ENCODE measurements at regions not wholly inside any gene's neighbourhood (a gene's known extent, or its start where the extent isn't known, plus 50 kb on each side); places are given as distances from the start of the nearest gene placed in this dataset.

DNA sequence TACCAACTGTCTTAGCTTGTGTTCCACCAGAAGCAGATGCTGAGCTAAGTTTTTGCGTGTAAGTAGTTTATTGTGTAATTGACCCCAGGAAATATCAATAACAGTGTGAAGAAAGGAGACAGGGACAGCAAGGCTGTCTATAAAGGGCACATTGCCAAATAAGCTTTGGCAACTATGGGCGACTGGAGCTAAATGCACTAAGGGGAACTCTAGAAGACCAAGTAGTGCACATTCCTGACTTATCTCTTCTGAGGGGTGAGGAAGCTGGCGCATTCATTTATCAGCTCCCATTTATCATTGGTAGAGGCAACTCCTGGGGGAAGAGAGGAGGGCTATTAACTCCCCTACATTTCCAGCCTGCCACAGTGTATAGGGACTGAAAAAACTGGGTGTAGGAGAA lies 135.0 kb downstream of the DLEU7 start:
- CTCF ChIA-PET, result no interaction called here
- no peaks in the 10 kb centered on the region for H3K9me3 ChIP-seq (ENCODE audit: control insufficient read depth in 2 of 3, low read length in 3 of 3)
- ATAC-seq, result no peak

DNA sequence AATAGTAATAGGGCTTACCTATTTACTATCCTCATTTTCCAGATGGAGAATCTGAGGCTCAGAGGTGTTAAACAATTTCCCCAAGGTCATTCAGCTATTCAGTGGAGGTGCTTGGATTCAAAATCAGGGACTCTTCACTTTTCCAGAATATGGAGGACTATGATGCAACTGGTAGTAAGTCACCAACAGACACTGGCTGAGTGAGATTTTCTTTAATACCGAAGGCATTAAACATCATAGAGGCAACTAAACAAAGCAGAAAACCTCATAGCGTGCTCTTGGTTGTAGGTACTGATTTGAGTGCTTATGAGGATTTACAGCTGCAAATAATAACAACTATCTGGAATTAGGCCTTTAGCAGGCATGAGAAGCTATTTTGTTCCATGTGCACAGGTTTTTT lies 134.4 kb downstream of the DLEU7 start:
- Mint-ChIP-seq H3K36me3 (no peaks in the 10 kb centered on the region), H3K27me3 (peaks cover 0 to 21% (median 8%) of the 10 kb centered on the region in 5 donors), H3K4me3 (no peak overlapping the region), H3K9me3 (no peaks in the 10 kb centered on the region), H3K27ac (no peak overlapping the region), H3K4me1 (peaks cover 5 to 16% (median 10%) of the 10 kb centered on the region in 7 donors)
- DNase-seq (no peak), ATAC-seq (no peak)
- Histone ChIP-seq H3K4me3 (ENCODE audit: low read length) (no peak overlapping the region), H3K4me1 (ENCODE audit: control insufficient read depth in 2 of 2, insufficient read depth in 2 of 2, low read length in 2 of 2) (peaks cover 6 to 7% of the 10 kb centered on the region in 2 donors), H3K27me3 (ENCODE audit: control insufficient read depth in 2 of 2, insufficient read depth in 2 of 2, low read length in 2 of 2) (no peaks in the 10 kb centered on the region), H3K9me3 (ENCODE audit: control insufficient read depth in 2 of 3, low read length in 3 of 3) (no peaks in the 10 kb centered on the region), H3K27ac (ENCODE audit: low read depth, low read length) (no peak overlapping the region), H3K36me3 (ENCODE audit: control insufficient read depth in 2 of 3, insufficient read depth in 3 of 3, low read length in 3 of 3) (no peaks in the 10 kb centered on the region)
- POLR2A ChIA-PET, result no interaction called here
- CTCF ChIA-PET, result no interaction called here
- intact Hi-C loops (cut with micrococcal nuclease), result loop anchor here in 1 of 2 donors (10.0 kb wide), 1 partner anchor 206 kb away; no protein-coding TSS in a partner anchor

More for the DNA sequence above, 135.0 kb downstream of the DLEU7 start:
- H3K36me3 ChIP-seq (ENCODE audit: control insufficient read depth in 2 of 3, insufficient read depth in 3 of 3, low read length in 3 of 3), result no peaks in the 10 kb centered on the region
- H3K27me3 ChIP-seq (ENCODE audit: control insufficient read depth in 2 of 2, insufficient read depth in 2 of 2, low read length in 2 of 2), result no peaks in the 10 kb centered on the region
- peaks cover 0 to 10% (median 5%) of the 10 kb centered on the region in 7 donors for H3K4me1 Mint-ChIP-seq
- no peak overlapping the region for H3K27ac ChIP-seq (ENCODE audit: low read depth, low read length)
- no peaks in the 10 kb centered on the region for H3K36me3 Mint-ChIP-seq
- H3K27me3 Mint-ChIP-seq, result peaks cover 0 to 17% (median 8%) of the 10 kb centered on the region in 5 donors
- H3K9me3 Mint-ChIP-seq, result no peaks in the 10 kb centered on the region
- no peak overlapping the region for H3K4me3 Mint-ChIP-seq
- peaks cover under 1 to 2% of the 10 kb centered on the region in 2 donors for H3K4me1 ChIP-seq (ENCODE audit: control insufficient read depth in 2 of 2, insufficient read depth in 2 of 2, low read length in 2 of 2)
- H3K4me3 ChIP-seq (ENCODE audit: low read length), result no peak overlapping the region
- DNase-seq, result no peak
- POLR2A ChIA-PET, result no interaction called here
- intact Hi-C loops (cut with micrococcal nuclease), result loop anchor here in 1 of 2 donors (10.0 kb wide), 1 partner anchor 206 kb away; no protein-coding TSS in a partner anchor
- no peak overlapping the region for H3K27ac Mint-ChIP-seq

DNA sequence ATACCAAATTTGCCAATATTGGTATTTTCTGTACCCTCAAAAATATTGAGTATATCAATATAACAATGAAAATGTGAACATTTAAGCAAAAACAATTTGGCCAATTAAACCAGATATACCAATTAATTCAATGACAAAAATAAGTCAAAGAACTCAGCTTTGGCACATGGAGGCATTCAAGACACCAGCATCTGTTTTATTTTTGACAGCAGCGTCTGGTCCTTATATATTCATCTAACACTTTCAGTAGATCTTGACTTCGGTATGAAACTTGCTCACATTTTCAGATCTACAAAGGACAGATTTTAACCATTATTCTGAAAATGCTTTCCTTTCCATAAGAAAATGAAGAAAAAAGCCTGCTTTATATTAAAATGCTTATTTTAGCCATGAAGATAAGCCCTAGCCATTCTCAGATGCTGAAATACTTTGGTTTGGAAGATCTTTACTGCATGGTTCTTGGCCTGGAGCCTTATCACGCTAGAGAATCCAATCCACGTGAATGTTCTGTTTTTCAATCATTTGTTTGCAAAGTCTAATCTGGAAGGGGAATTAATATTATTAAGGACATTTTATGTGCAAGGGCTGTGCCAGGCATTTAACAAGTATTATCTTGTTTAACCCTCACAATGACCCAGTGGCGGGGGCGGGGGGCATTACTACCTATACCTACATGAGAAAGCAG lies 132.2 kb downstream of the DLEU7 start:
- no peak overlapping the region for H3K4me3 ChIP-seq (ENCODE audit: low read length)
- H3K27ac Mint-ChIP-seq, result peak overlapping the region in 1 of 9 donors; percentile 16
- H3K27me3 ChIP-seq (ENCODE audit: control insufficient read depth in 2 of 2, insufficient read depth in 2 of 2, low read length in 2 of 2), result no peaks in the 10 kb centered on the region
- H3K27me3 Mint-ChIP-seq, result peaks cover 0 to 26% (median 5%) of the 10 kb centered on the region in 5 donors
- no peaks in the 10 kb centered on the region for H3K36me3 ChIP-seq (ENCODE audit: control insufficient read depth in 2 of 3, insufficient read depth in 3 of 3, low read length in 3 of 3)
- H3K4me1 Mint-ChIP-seq, result peaks cover 11 to 26% (median 15%) of the 10 kb centered on the region in 7 donors
- H3K4me3 Mint-ChIP-seq, result no peak overlapping the region
- H3K36me3 Mint-ChIP-seq, result no peaks in the 10 kb centered on the region
- POLR2A ChIA-PET, result no interaction called here
- CTCF ChIA-PET, result no interaction called here
- intact Hi-C loops (cut with micrococcal nuclease), result loop anchor here in 1 of 2 donors (10.0 kb wide), 1 partner anchor 204 kb away; no protein-coding TSS in a partner anchor
- no peak for ATAC-seq
- H3K27ac ChIP-seq (ENCODE audit: low read depth, low read length), result no peak overlapping the region
- peaks cover 0 to under 1% (median 0%) of the 10 kb centered on the region in 11 donors for H3K9me3 Mint-ChIP-seq
- no peaks in the 10 kb centered on the region for H3K9me3 ChIP-seq (ENCODE audit: control insufficient read depth in 2 of 3, low read length in 3 of 3)
- no peak for DNase-seq
- peaks cover 8% of the 10 kb centered on the region in 2 donors for H3K4me1 ChIP-seq (ENCODE audit: control insufficient read depth in 2 of 2, insufficient read depth in 2 of 2, low read length in 2 of 2)

- ATAC-seq (no peak), DNase-seq (no peak)
- peaks cover 0 to 29% (median 5%) of the 10 kb centered on the region in 5 donors for H3K27me3 Mint-ChIP-seq
- H3K27ac Mint-ChIP-seq, result peak overlapping the region in 1 of 9 donors; percentile 16
- H3K27ac ChIP-seq (ENCODE audit: low read depth, low read length), result no peak overlapping the region
- no peaks in the 10 kb centered on the region for H3K27me3 ChIP-seq (ENCODE audit: control insufficient read depth in 2 of 2, insufficient read depth in 2 of 2, low read length in 2 of 2)
- CTCF ChIA-PET, result interaction anchor here (0.7 kb wide), 1 partner anchor 180 kb away, joined by 4 read pairs; no protein-coding TSS in a partner anchor
- peaks cover 0 to 2% (median 0%) of the 10 kb centered on the region in 11 donors for H3K9me3 Mint-ChIP-seq
- POLR2A ChIA-PET, result no interaction called here
- no peak overlapping the region for H3K4me3 Mint-ChIP-seq
- H3K4me1 ChIP-seq (ENCODE audit: control insufficient read depth in 2 of 2, insufficient read depth in 2 of 2, low read length in 2 of 2), result peaks cover 8% of the 10 kb centered on the region in 2 donors
- peaks cover 11 to 29% (median 16%) of the 10 kb centered on the region in 7 donors for H3K4me1 Mint-ChIP-seq
- H3K36me3 Mint-ChIP-seq, result no peaks in the 10 kb centered on the region
- intact Hi-C loops (cut with micrococcal nuclease), result loop anchor here in 1 of 2 donors (10.0 kb wide), 1 partner anchor 203 kb away; no protein-coding TSS in a partner anchor
- no peak overlapping the region for H3K4me3 ChIP-seq (ENCODE audit: low read length)
- no peaks in the 10 kb centered on the region for H3K36me3 ChIP-seq (ENCODE audit: control insufficient read depth in 2 of 3, insufficient read depth in 3 of 3, low read length in 3 of 3)
- H3K9me3 ChIP-seq (ENCODE audit: control insufficient read depth in 2 of 3, low read length in 3 of 3), result no peaks in the 10 kb centered on the region
Observed at GRCh38 chr13:50711996-50712395, 131.5 kb downstream of the DLEU7 start.

- H3K27ac ChIP-seq (ENCODE audit: low read depth, low read length), result no peak overlapping the region
- no peak for DNase-seq
- H3K4me3 ChIP-seq (ENCODE audit: low read length), result no peak overlapping the region
- peaks cover 8% of the 10 kb centered on the region in 2 donors for H3K4me1 ChIP-seq (ENCODE audit: control insufficient read depth in 2 of 2, insufficient read depth in 2 of 2, low read length in 2 of 2)
- no peak overlapping the region for H3K4me3 Mint-ChIP-seq
- H3K27me3 Mint-ChIP-seq, result peaks cover 0 to 32% (median 5%) of the 10 kb centered on the region in 5 donors
- no peaks in the 10 kb centered on the region for H3K9me3 ChIP-seq (ENCODE audit: control insufficient read depth in 2 of 3, low read length in 3 of 3)
- no peak for ATAC-seq
- POLR2A ChIA-PET, result no interaction called here
- no peaks in the 10 kb centered on the region for H3K27me3 ChIP-seq (ENCODE audit: control insufficient read depth in 2 of 2, insufficient read depth in 2 of 2, low read length in 2 of 2)
- CTCF ChIA-PET, result interaction anchor here (0.7 kb wide), 1 partner anchor 179 kb away, joined by 4 read pairs; no protein-coding TSS in a partner anchor
- H3K36me3 ChIP-seq (ENCODE audit: control insufficient read depth in 2 of 3, insufficient read depth in 3 of 3, low read length in 3 of 3), result no peaks in the 10 kb centered on the region
- peaks cover 0 to 2% (median 0%) of the 10 kb centered on the region in 11 donors for H3K9me3 Mint-ChIP-seq
- no peaks in the 10 kb centered on the region for H3K36me3 Mint-ChIP-seq
- H3K4me1 Mint-ChIP-seq, result peaks cover 11 to 29% (median 17%) of the 10 kb centered on the region in 7 donors
- intact Hi-C loops (cut with micrococcal nuclease), result loop anchor here in 1 of 2 donors (10.0 kb wide), 1 partner anchor 202 kb away; no protein-coding TSS in a partner anchor
- no peak overlapping the region for H3K27ac Mint-ChIP-seq
Observed at GRCh38 chr13:50712456-50712855, 131.0 kb downstream of the DLEU7 start.

DNA sequence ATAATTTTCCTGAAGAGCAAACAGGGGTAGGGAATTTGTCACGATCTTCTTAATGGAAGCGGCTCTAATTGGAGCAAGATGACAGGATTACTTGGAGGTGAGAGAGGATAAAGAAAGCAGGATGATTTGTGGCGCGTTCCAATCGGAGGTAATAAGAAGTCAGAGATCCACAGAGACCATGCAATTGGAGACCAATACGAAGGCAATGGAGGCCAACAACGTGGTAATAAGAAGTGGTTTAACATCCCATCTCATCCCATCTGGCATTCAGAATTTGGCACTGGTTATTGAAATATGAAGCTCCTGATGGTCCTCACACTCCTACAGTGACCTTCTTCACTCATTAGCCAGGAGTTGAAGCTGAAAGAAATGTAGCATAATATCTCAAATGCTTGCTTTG lies 130.6 kb downstream of the DLEU7 start:
- no peaks in the 10 kb centered on the region for H3K36me3 ChIP-seq (ENCODE audit: control insufficient read depth in 2 of 3, insufficient read depth in 3 of 3, low read length in 3 of 3)
- H3K27ac ChIP-seq (ENCODE audit: low read depth, low read length), result no peak overlapping the region
- no peaks in the 10 kb centered on the region for H3K9me3 ChIP-seq (ENCODE audit: control insufficient read depth in 2 of 3, low read length in 3 of 3)
- peaks cover 8% of the 10 kb centered on the region in 2 donors for H3K4me1 ChIP-seq (ENCODE audit: control insufficient read depth in 2 of 2, insufficient read depth in 2 of 2, low read length in 2 of 2)
- no peaks in the 10 kb centered on the region for H3K27me3 ChIP-seq (ENCODE audit: control insufficient read depth in 2 of 2, insufficient read depth in 2 of 2, low read length in 2 of 2)
- intact Hi-C loops (cut with micrococcal nuclease), result loop anchor here in 1 of 2 donors (10.0 kb wide), 1 partner anchor 202 kb away; no protein-coding TSS in a partner anchor
- no peak overlapping the region for H3K4me3 ChIP-seq (ENCODE audit: low read length)
- Mint-ChIP-seq H3K4me3 (peak overlapping the region in 1 of 10 donors; percentile 76), H3K27me3 (peaks cover 0 to 35% (median 5%) of the 10 kb centered on the region in 5 donors), H3K9me3 (peaks cover 0 to 2% (median 0%) of the 10 kb centered on the region in 11 donors), H3K27ac (no peak overlapping the region), H3K4me1 (peaks cover 11 to 26% (median 17%) of the 10 kb centered on the region in 7 donors), H3K36me3 (peaks cover 0 to 1% (median 0%) of the 10 kb centered on the region in 5 donors)
- no peak for DNase-seq
- CTCF ChIA-PET, result no interaction called here
- POLR2A ChIA-PET, result no interaction called here
- no peak for ATAC-seq

Data from naive thymus-derived CD4-positive, alpha-beta T cell (primary cell).